Activated CD4-positive, alpha-beta T cell treated with anti-CD3 and anti-CD28 coated beads for 48 hours (primary cell): ENCODE measurements at regions not wholly inside any gene's neighbourhood (a gene's known extent, or its start where the extent isn't known, plus 50 kb on each side); places are given as distances from the start of the nearest gene placed in this dataset.

Experiments used
- DNase-seq: peaks from one replicate; pipeline ENCODE4 v3.0.0-alpha.2; 2020

DNA sequence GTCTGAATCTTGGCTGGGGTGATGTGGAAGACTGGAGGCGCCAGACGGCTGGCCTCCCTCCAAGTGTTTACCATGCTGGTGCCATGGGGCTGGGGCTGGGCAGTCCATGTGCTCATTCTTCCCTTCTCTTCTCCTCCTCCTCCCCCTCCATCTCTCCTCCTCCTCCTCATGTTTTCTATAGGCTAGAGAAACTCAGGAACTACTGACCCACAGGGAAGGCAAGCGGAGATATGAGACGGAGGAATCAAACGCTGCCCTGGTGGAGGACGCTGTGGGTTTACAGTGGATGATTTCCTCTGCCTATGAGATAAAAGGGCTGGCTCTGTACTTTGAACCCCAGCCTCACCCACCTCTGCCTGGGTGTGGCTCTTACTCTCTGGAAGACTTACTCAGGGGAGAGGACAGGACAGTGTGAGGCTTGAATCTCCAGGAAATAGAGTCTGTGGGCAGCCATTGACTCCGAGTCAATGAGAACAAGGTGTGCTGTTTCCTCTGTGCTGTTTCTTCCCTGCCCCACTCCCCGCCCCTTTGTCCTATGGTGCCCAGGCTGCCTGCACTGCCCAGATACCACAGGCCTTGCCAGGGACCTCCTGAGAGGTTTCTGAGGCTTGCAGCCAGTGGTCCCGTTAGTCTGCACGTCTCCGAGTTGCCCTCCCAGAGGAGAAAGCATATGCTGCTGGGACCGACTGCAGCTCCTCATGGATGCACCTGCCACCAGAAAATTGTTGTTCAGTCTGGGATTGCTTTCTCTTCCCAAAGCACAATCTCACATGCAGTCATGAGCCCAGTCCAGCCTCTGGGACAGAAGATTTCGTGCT, 132.6 kb upstream of the ARHGAP5 start:
- DNase-seq: no peak

DNA sequence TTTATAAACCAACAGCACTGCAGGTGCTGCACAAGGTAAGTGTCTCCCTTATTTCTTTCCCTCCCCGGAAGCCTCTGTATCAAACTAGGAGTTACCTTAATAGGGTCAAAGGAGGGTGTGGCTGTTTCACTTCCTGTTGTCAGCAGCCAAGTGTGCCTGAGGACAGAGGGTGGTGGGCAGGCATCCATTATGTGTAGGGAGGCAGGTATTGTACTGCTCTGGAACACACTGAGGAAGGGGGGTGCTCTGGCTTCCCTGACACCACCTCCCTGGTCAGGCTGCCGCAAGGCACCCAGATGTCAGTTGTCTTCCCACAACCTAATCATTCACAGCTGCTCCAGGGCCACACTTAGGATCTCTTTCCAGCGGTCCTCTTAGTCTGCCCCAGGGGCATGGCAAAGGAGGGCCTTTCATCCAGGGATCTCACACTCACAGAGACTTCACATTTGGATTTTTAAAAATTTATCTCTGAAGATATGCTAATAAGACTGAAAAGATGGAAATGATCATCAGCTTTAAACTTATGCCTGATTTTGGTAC, 132.0 kb upstream of the ARHGAP5 start:
- no peak for DNase-seq

DNA sequence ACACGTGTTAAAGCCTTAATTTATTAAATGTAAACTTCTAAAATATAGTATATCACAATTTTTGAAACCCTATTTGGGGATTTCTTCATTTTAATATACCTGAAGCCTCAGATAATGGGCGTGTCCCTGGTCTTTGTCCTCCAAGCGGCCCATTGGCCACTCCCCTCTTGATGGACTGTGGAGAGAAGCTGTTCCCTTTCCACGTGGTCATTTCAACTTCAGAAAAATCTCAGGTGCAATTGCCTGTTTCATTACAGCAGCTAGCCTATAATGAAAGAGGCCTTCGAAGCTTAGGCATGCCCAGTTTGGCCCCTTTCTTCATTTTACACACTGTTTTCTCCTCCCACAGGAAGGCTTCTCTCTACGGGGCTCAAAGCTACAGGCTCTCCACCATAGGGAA, 131.4 kb upstream of the ARHGAP5 start:
- DNase-seq: no peak

DNA sequence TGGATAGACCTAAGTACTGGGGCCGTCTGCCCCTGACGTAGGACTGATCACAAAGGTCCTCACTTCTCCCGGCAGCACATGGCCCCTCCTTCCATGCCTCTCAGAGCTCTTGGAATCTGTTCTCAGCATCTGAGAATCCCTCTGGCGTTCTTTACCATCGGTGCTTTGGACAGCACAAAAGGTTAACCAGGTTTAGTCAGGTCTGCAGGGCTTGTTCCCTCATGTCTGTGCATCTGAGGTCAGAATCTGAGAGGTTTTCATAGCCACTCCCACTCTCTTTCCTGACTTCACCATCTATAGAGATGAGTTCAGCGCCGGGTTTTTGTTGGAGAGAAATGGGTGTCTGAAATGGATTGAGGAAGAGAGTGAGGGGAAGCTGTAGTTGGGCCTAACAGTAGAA, 130.0 kb upstream of the ARHGAP5 start:
- DNase-seq: no peak

DNA sequence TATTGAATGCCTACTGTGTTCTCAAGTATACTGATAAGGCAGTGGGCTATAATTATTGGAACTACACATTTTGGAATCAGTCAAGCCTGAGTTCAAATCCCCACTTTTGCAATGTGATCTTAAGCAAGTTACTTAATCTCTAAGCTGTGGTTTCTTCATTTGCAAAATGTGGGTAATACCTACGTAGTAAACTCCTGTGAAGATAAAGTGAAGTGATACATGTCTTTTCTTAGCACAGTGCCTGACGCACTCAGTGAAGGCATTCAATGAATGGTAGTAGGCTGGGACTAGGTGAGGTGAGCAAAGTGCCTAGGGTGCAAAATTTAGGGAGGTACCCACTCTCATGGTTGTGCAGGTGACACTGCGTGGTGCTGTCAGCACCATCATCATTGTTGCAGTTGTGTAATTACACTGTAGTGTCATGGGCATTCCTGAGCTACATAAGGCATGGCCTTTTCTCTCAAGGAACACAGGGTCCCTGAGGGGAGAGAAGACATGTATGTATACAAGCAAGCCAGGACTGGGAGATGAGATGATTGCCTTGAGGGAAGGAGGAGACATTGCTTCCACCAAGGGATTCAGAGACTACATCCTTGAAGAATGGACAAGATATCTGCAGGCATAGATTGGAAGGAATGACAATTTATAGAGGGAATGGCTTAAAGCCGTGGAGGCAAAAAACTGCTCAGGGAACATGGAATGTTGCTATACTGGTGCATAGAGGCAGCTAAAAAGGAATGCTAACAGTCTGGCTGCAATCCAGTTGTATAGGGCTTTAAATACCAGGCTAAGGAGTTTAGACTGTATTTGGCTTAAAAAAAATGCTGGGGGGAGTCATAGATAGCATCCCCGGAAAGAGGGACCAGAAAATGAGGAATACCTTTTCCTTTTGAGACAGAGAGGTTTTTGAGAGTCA, 129.2 kb upstream of the ARHGAP5 start:
- DNase-seq: no peak

DNA sequence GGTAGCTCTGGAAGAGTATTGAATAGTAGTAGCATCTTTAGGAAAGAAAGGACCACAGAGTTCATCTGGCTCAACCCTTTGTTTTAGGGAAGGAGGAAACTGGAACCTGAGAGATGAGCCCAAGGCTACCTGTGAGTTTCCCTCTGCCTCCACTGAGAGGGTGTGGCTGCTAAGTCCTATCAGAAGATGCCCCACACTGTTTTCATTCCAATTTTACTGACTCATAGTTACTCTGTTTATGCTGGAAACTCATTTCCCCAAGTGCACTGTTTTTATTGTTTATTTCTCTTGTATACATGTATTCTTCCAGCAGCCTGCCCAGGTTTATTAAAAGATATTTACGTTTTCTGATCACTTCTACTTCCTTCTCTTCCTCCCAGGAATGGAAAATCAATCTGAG, 127.4 kb upstream of the ARHGAP5 start:
- DNase-seq: no peak

DNA sequence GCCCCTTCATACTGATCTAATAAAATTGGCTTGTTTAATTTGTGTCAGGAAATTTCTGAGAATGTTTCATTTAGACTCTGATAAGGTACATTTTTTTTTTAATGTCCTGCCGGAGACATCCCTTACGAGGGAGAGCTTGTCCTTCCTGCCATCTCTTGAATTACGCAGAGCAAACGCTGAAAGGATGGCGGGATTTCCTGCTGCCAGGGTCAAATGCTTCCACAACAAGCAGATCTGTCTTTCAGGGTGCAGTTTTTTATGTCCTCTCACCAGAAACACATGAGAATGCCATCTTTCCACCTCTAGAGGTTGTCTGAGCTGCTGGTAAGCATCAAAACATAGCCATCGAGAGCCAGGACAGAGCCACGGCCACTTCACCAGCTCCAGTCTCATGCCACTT, 126.8 kb upstream of the ARHGAP5 start:
- DNase-seq: no peak

DNA sequence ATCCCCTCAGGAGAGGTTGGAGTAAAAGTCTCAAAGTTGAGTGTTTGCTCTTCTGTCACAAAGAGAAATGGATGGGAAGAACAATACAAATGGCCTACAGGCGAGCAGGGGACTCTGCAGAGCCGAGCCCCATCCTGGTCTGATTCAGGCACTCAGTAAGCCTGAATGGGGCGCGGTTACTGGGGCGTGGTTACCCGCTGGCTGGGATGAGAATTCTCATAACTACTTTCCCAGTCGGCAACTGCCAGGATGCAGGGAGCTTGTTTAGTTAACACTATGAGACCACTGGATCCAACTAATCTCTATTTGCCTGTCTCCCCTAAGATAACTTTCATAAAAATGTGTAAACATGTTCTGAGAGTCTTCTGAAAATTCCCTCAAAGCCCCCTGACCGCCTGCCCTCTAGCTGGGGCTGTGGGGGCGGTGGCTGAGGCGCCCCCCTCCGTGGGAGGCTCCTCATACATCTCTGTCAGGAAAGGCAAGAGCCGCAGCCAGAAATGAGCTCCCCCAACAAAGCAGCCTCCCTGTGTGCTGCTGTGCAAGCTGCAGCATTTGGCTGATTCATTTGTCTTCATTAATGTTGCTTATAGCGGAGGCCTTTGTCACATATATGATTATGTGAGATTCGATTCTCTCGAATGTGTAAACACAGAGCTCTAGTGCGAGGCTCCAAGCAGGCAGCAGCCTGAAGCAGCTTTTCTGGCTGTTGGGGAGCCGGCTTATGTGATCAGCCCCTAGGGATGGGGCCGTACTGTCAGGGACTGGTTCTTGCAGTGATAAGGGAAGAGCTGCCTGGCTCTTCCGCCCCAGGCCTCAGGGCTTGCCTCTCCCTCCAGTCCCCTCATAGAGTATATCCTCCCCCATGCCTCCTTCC, 126.1 kb upstream of the ARHGAP5 start:
- no peak for DNase-seq

DNA sequence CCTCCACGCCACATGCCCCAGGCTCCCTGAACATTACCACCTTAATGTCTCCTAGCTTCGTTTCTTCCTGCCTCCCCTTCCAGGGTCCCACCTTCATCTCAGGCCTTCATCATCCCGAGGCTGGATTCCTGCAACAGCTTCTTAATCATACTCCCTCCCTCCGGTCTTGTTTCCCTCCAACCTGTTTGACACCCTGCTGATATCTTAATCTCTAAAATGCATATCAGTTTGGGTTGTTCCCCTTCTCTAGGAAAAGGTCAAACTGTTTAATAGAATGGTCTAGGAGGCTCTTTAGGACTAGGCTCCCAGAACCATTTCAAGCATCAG, 125.5 kb upstream of the ARHGAP5 start:
- no peak for DNase-seq

DNA sequence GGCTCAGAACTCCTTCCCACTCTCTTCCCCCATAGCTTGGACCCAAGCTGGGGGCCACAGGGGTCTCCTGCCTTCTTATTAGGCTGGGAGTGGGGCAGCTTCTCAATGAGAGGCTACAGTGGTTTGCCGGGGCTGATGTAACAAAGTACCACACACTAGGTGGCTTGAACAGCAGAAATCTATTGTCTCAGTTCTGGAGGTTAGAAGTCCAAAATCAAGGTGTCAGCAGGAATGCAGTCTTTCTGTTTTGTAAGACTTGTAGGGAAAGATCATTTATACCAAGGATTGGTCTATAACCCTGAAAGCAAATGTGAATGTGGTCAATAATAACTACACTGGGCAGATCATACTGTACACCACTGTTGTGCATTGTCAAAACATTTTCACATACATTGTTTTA, 124.5 kb upstream of the ARHGAP5 start:
- DNase-seq: no peak

DNA sequence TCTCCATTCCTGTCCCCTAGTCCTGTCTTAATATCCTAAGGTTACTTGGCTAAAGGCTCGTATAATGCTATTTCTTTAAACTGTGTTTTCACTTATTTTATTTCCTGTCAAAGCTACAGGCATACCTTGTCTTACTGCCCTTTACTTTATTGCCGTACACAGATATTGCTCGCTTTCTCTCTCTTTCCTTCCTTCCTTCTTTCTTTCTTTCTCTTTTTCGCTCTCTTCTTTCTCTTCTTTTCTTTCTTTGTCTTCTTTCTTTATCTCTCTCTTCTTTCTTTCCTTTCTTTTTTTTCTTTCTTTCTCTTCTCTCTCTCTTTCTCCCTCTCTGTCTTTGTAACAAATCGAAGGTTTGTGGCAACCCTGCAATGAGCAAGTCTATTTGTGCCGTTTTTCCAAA, 123.9 kb upstream of the ARHGAP5 start:
- no peak for DNase-seq

DNA sequence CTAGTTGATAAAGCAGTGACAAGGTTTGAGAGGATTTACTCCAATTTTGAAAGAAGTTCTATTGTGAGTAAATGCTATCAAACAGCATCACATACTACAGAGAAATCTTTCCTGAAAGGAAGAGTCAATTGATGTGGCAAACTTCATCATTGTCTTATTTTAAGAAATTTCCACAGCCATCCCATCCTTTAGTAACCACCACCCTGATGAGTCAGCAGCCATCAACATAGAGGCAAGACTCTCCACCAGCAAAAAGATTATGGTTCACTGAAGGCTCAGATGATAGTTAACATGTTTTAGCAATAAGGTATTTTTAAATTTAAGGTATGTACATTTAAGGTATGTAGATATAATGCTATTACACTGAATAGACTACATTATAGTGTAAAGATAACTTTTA, 122.1 kb upstream of the ARHGAP5 start:
- no peak for DNase-seq

DNA sequence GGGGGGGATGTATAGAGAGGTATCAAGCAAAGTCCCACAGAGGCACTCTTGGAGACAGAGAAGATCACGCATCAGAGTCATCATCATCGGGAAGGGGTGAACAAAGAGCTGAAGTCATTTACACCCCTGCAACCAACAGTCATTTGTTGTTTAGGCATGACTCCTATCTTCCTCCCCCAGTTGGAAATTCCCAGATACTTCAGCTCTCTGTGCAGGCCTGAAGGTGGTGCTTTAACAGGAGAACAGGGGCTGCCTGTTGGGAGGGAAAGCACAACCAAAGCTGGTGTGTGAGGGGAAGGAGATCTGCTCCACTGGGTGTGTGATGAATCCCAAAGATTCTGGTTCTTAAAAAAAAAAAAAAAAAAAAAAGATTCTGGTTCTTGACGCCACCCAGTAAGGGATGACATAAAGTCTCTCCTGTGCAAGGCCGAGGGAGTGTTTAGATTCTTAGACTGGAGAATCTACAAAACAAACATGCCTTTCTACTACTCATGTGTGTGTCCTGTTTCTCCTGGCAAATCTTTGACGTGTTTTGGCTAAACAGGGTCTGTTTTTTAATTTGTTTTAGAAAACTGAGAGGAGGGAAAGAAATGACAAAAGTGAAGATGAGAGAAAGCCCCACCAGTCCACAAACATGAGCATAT, 121.0 kb upstream of the ARHGAP5 start:
- DNase-seq: no peak

DNA sequence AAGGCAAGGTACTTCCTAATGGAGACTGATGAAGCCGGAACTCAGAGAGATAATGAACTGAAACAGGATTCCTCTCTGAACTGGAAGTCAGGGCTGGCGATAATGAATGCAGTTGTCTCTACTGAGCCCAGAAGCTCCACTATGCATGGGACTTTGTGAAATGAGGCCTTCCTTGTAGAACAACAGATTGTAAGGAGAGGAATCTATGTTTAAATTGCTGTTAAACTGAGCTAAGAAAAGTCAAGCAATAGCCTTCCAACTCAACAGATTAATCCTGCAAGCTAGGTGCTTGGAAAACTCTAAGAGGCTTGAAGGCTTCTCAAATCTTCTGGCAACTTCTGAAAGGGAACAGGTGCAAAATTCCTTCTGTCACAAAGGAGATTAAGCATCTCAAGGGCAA, 119.5 kb upstream of the ARHGAP5 start:
- no peak for DNase-seq

DNA sequence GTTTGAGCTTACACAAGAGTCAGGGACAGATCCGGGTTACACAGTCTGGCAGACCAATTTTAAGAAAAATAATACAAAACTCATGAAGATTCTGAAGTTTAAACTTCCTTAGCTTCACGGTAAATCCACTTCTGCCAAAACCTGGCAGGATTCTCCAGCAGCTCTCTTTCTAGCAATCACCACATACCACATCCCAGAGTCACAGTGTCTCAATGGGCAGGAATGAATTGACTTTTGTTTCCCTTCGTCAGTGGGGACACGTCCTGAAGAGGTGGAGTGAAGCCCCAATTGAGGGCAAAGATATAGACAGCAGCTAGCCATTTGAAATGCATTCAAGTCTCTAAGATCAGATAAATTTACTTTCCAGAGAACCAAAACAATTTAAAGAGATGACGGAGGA, 117.1 kb upstream of the ARHGAP5 start:
- no peak for DNase-seq

DNA sequence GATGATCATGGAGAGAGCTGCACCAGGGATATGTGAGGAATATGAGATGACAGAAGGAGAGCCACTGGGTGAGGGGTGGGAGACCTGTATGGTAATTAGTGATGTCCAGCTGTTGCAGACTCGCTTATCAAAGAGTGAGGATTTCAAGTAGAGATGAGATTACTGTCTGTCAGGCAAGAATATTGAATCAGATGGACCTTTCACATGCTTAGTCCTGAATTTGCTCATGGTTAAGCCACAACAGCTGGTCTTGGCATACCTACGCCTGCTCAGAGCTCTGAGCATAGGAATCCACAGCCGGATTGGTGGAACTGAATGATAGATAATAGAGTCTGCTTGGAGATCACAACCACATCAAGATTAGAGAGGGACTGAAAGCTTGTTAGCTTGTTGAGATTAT, 115.2 kb upstream of the ARHGAP5 start:
- no peak for DNase-seq

DNA sequence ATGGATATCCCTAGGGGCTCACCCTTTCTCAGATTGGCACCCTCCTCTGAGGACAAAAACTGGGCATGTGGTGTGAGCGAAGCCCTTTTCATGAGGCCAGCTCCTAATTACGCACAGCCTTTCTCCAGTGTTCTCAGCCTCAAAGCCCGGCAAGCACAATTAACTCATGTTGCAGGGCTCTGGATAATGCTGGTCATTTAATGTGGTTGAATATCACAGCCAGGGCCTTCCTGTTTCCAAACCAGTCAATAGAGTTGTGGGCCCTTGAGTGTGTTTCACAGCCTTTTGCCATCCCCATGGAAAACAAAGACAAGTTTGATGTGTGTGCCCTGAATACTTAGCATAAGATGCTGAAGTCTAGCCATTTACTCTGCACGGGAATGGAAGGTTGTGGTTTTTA, 114.2 kb upstream of the ARHGAP5 start:
- DNase-seq: no peak

DNA sequence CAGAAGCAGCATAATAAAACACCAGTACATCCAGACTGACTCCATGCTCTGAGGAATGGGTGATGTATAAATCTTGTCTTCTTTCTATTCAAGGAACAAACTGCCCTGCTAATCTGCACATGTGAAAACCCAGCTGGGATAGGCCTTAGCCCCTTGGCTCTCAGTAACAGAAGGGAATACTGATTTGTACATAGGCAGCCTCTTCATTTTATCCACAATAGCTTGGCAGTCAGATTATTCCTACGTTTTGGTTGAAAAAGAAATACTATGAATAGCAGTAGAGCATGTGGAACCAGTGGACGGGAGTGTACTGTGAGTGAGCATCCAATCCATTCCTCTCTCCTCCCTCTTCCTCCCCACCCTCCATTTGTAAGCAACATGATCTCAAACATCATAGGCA, 113.5 kb upstream of the ARHGAP5 start:
- DNase-seq: no peak

DNA sequence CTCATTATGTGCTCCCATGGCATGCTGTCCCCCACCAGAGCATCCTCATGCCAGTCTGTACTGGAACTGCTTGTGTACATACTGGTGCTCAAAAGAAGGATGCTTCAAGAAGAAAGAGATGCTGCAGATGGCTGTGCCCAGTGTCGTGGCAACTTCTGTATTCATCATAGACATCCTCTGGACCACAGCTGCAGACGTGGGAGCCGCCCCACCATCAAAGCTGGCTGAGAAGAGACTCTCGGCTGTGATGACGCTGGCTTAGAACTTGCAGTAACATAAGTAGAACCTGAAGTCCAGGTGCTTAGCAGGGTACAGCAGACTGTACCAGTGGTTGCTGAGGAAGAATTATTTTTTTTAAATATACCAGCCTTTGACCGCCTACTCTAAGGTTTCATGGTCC, 112.6 kb upstream of the ARHGAP5 start:
- DNase-seq: no peak

DNA sequence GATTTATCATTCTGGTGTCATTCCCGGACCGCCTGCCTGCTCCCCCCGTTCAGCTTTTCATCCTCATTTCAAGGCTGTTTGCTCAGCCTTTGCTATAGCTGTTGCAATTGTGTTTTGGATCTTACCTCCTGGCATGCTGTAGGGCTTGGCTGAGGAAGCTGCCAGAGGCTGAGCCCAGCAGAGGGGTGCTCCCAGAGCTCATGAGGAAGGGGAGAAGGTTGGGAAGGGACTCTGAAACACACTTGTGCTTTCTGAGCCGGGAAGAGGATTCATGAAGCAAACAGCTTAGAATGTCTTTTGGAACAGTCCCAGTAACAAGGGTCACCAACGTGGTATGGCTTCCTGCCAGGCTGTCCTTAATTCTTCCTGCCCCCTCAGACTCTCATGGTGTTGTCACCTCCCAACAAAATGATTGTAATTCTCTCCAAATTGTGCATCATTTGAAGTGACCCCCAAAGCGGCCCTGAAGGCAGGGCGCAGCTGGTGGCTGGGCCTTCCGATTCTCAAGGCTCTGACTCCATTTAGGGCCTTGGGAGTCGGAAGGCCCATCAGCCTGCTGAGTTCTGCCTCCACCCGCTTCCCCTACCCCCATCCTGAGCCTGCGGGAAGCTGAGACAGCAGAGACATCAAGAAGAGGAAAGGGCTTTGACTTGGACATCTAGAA, 111.9 kb upstream of the ARHGAP5 start:
- no peak for DNase-seq

DNA sequence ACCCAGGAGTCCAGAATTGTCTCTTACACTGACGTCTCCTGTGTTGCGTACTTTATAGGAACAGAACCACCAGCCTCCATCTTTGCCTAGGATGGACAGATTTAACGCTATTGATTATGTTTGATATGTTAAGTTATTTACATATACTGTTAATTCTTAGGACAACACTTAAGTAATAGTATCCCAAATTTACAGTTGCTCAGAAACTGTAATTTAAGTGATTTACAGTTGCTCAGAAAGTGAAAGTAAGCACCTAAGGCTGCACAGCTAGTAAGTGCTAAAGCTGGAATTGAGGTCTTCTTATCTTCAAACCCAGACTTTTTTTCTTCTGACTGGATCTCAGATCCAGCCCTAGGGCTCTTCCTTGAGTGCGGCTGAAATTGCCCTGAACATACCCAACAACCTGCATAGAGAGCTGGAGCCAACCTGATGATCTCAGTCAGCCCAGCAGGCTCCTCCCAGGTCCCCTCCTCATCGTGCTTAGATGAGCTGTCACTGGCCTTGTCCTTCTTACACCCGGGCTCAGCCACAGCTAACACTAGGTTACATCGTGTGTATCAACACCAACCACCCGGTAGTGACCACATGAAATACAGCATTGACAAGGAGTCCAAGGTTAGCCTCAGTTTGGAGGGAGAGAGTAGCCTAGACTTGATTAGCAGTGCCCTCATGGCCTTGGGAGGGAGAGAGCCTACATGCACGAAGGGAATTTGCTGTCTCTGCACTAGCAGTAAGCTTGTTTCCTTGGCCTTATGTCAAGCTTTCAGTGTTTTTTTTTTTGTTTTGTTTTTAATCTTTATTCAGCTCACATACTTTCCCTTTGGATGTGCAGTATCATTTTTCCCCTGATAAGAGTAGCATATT, 111.1 kb upstream of the ARHGAP5 start:
- no peak for DNase-seq
